GM21381 (cell line): ENCODE measurements at regions not wholly inside any gene's neighbourhood (a gene's known extent, or its start where the extent isn't known, plus 50 kb on each side); places are given as distances from the start of the nearest gene placed in this dataset.

ENCODE experiments used
- ATAC-seq: cut with Tn5 transposase; IDR thresholded peaks from one replicate; pipeline ENCODE4 v1.9.1; 2021; ENCODE audit warnings: mild to moderate bottlenecking, moderate library complexity; ENCODE audit not compliant: unreplicated experiment

GRCh38 chr3:124395584-124396338, 334.5 kb upstream of the UMPS start:
- ATAC-seq: no peak

- ATAC-seq: no peak
These were observed 333.8 kb upstream of the UMPS start for GRCh38 chr3:124396339-124396950.

- ATAC-seq: no peak
These were observed 333.2 kb upstream of the UMPS start for GRCh38 chr3:124397088-124397487.

- no peak for ATAC-seq
These were observed 331.7 kb upstream of the UMPS start for GRCh38 chr3:124398594-124398993.

GRCh38 chr3:124401843-124402242, 328.4 kb upstream of the UMPS start:
- ATAC-seq: no peak

GRCh38 chr3:124402791-124403190, 327.5 kb upstream of the UMPS start:
- ATAC-seq: no peak

- ATAC-seq: no peak
These were observed 325.6 kb upstream of the UMPS start for GRCh38 chr3:124404621-124405020.

- ATAC-seq: no peak
These were observed 323.0 kb upstream of the UMPS start for GRCh38 chr3:124407260-124407659.

GRCh38 chr3:124409650-124410275, 320.5 kb upstream of the UMPS start:
- ATAC-seq: no peak

GRCh38 chr3:124410471-124410870, 319.8 kb upstream of the UMPS start:
- no peak for ATAC-seq

- no peak for ATAC-seq
These were observed 318.5 kb upstream of the UMPS start for GRCh38 chr3:124411728-124412127.

- ATAC-seq: no peak
These were observed 317.6 kb upstream of the UMPS start for GRCh38 chr3:124412644-124413043.

GRCh38 chr3:124413393-124413792, 316.9 kb upstream of the UMPS start:
- no peak for ATAC-seq

GRCh38 chr3:124413989-124414598, 316.2 kb upstream of the UMPS start:
- ATAC-seq: no peak

GRCh38 chr3:124415446-124415960, 314.7 kb upstream of the UMPS start:
- ATAC-seq: no peak

GRCh38 chr3:124419303-124419702, 310.9 kb upstream of the UMPS start:
- no peak for ATAC-seq

- ATAC-seq: no peak
These were observed 309.9 kb upstream of the UMPS start for GRCh38 chr3:124420392-124420791.

GRCh38 chr3:124422805-124423204, 307.4 kb upstream of the UMPS start:
- no peak for ATAC-seq

GRCh38 chr3:124424396-124424795, 305.9 kb upstream of the UMPS start:
- no peak for ATAC-seq

- ATAC-seq: no peak
These were observed 304.3 kb upstream of the UMPS start for GRCh38 chr3:124425972-124426371.

GRCh38 chr3:124428372-124429128, 301.7 kb upstream of the UMPS start:
- ATAC-seq: no peak
